Loucy (cell line): ENCODE measurements at regions not wholly inside any gene's neighbourhood (a gene's known extent, or its start where the extent isn't known, plus 50 kb on each side); places are given as distances from the start of the nearest gene placed in this dataset.

Source experiments
- H2AFZ ChIP-seq: fragments of 200-600 bp; sonication (generic); 2 replicates; pipeline ENCODE4 v1.6.0; 2016; ENCODE audit warnings: antibody characterized with exemption, mild to moderate bottlenecking, low read length, moderate library complexity
- H3F3A ChIP-seq: fragments of 200-600 bp; 2 replicates; pipeline ENCODE4 v1.6.0; 2016; ENCODE audit warnings: antibody characterized with exemption, low read depth, mild to moderate bottlenecking
- H3K27me3 ChIP-seq: fragments of 200-600 bp; sonication (generic); 2 replicates; pipeline ENCODE4 v1.6.1; 2014; ENCODE audit warnings: low read length, mild to moderate bottlenecking; ENCODE audit not compliant: insufficient read depth, poor library complexity, severe bottlenecking
- H3K36me3 ChIP-seq: fragments of 200-600 bp; sonication (generic); 2 replicates; pipeline ENCODE4 v1.6.1; 2016; ENCODE audit warnings: low read length; ENCODE audit not compliant: insufficient read depth
- H3K4me1 ChIP-seq: fragments of 200-600 bp; sonication (generic); 2 replicates; pipeline ENCODE4 v1.5.1; 2014; ENCODE audit warnings: low read length, mild to moderate bottlenecking; ENCODE audit not compliant: insufficient read depth, poor library complexity, severe bottlenecking
- H3K4me2 ChIP-seq: fragments of 200-600 bp; sonication (generic); 2 replicates; pipeline ENCODE4 v1.6.0; 2014; ENCODE audit warnings: antibody characterized with exemption, low read length, low read depth, mild to moderate bottlenecking; ENCODE audit not compliant: poor library complexity, severe bottlenecking
- H3K4me3 ChIP-seq: fragments of 200-600 bp; sonication (generic); 2 replicates; pipeline ENCODE4 v1.5.1; 2014; ENCODE audit warnings: low read length, mild to moderate bottlenecking, mixed read lengths; ENCODE audit not compliant: poor library complexity, severe bottlenecking
- H3K79me2 ChIP-seq: fragments of 200-600 bp; sonication (generic); 2 replicates; pipeline ENCODE4 v1.6.1; 2014; ENCODE audit warnings: low read length; ENCODE audit not compliant: insufficient read depth
- H3K9ac ChIP-seq: fragments of 200-600 bp; sonication (generic); 2 replicates; pipeline ENCODE4 v1.6.0; 2014; ENCODE audit warnings: mild to moderate bottlenecking, low read depth, low read length, moderate library complexity; ENCODE audit not compliant: poor library complexity, severe bottlenecking
- H3K9me2 ChIP-seq: fragments of 200-600 bp; sonication (generic); replicated peaks from 2 replicates; pipeline ENCODE4 v1.6.1; 2016; ENCODE audit warnings: low read depth, low read length, mixed read lengths
- H3K9me3 ChIP-seq: fragments of 200-600 bp; sonication (generic); 2 replicates; pipeline ENCODE4 v1.6.1; 2014; ENCODE audit warnings: mild to moderate bottlenecking, antibody characterized with exemption, low read length, low read depth; ENCODE audit not compliant: insufficient read depth
- H4K20me1 ChIP-seq: fragments of 200-600 bp; sonication (generic); 2 replicates; pipeline ENCODE4 v1.6.0; 2014; ENCODE audit warnings: antibody characterized with exemption, low read length, mild to moderate bottlenecking; ENCODE audit not compliant: insufficient read depth, poor library complexity, severe bottlenecking
- CTCF ChIP-seq: fragments of 200-600 bp; sonication (generic); conservative IDR thresholded peaks from 2 replicates; pipeline ENCODE4 v1.5.1; 2014; ENCODE audit warnings: mild to moderate bottlenecking, antibody characterized with exemption, low read length
- EZH2phosphoT487 ChIP-seq: fragments of 200-600 bp; IDR thresholded peaks from 2 replicates; pipeline ENCODE4 v1.6.1; 2018; ENCODE audit warnings: antibody characterized with exemption, mild to moderate bottlenecking, moderate library complexity, borderline replicate concordance

DNA sequence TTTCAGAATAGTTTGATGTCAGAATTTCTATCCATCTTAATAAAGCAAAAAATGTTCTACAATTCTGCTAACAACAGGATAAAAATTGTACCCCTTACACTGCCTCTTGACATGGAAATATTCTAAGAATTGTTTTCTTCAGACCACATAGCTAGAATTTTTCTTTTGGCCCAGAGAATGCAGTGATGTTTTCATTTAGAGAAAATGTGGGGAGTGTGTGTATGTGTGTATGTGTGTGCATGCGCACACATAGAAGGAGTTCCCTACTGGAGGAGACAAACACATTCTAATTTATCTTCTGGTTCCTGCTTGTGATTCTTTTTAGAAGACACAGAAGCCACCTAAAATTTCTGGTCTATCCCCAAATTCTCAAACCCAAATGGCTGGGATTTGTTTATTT is 1145.7 kb downstream of the VRK1 start:
- no peaks in the 10 kb centered on the region for H3K9me3 ChIP-seq
- no peaks in the 10 kb centered on the region for H3K79me2 ChIP-seq
- H3K4me2 ChIP-seq, result no peak overlapping the region
- H2AFZ ChIP-seq, result no peak overlapping the region
- H3K4me3 ChIP-seq, result no peak overlapping the region
- no peaks in the 10 kb centered on the region for H3K27me3 ChIP-seq
- H3K4me1 ChIP-seq, result no peaks in the 10 kb centered on the region
- TF ChIP-seq CTCF (no peak), EZH2phosphoT487 (no peak)
- no peak overlapping the region for H3K9ac ChIP-seq
- no peaks in the 10 kb centered on the region for H3F3A ChIP-seq
- no peaks in the 10 kb centered on the region for H3K36me3 ChIP-seq
- no peaks in the 10 kb centered on the region for H4K20me1 ChIP-seq
- no peaks in the 10 kb centered on the region for H3K9me2 ChIP-seq

GRCh38 chr14:97943619-97944018 is 1146.4 kb downstream of the VRK1 start:
- Histone ChIP-seq H3F3A (no peaks in the 10 kb centered on the region), H3K4me3 (no peak overlapping the region), H3K4me2 (no peak overlapping the region), H4K20me1 (no peaks in the 10 kb centered on the region), H3K4me1 (no peaks in the 10 kb centered on the region), H3K79me2 (no peaks in the 10 kb centered on the region), H3K9me3 (no peaks in the 10 kb centered on the region), H3K27me3 (no peaks in the 10 kb centered on the region), H2AFZ (no peak overlapping the region), H3K9ac (no peak overlapping the region), H3K9me2 (no peaks in the 10 kb centered on the region), H3K36me3 (no peaks in the 10 kb centered on the region)
- TF ChIP-seq CTCF (no peak), EZH2phosphoT487 (no peak)

- no peaks in the 10 kb centered on the region for H3K4me1 ChIP-seq
- no peak overlapping the region for H3K4me3 ChIP-seq
Observed at GRCh38 chr14:97944380-97944779, 1147.2 kb downstream of the VRK1 start.

More at GRCh38 chr14:97944380-97944779, 1147.2 kb downstream of the VRK1 start:
- Histone ChIP-seq H3K27me3 (no peaks in the 10 kb centered on the region), H3K36me3 (no peaks in the 10 kb centered on the region), H3K4me2 (no peak overlapping the region), H2AFZ (no peak overlapping the region), H3K79me2 (no peaks in the 10 kb centered on the region), H3F3A (no peaks in the 10 kb centered on the region), H3K9me3 (no peaks in the 10 kb centered on the region), H4K20me1 (no peaks in the 10 kb centered on the region), H3K9me2 (no peaks in the 10 kb centered on the region), H3K9ac (no peak overlapping the region)
- no peak for TF ChIP-seq CTCF
- no peak for TF ChIP-seq EZH2phosphoT487
